ENCODE measurements at regions not wholly inside any gene's neighbourhood (a gene's known extent, or its start where the extent isn't known, plus 50 kb on each side); places are given as distances from the start of the nearest gene placed in this dataset.
"Not testable (repeated sequence)": the region's sequence is repeated elsewhere in the genome, so short reads cannot be mapped to it uniquely, and the experiment has no call there.

- no peak overlapping the region for H3K4me3 ChIP-seq
- WGBS, 2 donors (ENCODE audit: low coverage in 1 of 2), result 33 to 88% methylated on average over 1 to 5 of the region's 5 CpGs
- H3K36me3 ChIP-seq, result no peaks in the 10 kb centered on the region
- peaks cover 12 to 28% (median 18%) of the 10 kb centered on the region in 4 donors for H3K4me1 ChIP-seq
- no peak for DNase-seq
- H3K27me3 ChIP-seq, result no peaks in the 10 kb centered on the region
- TF ChIP-seq POLR2A (IDR thresholded peaks at IDR 0.05) (no peak), POLR2AphosphoS5 (IDR thresholded peaks at IDR 0.05) (no peak), EP300 (IDR thresholded peaks at IDR 0.05; ENCODE audit: low read depth) (no peak), CTCF (IDR thresholded peaks at IDR 0.05) (no peak)
- intact Hi-C loops (cut with DNase I; ENCODE audit: low total_unique reads) (no loop called here), in situ Hi-C loops (cut with MboI; ENCODE audit: low pct_ligation_motif_present in 1 of 4, low pct_unique_long_range_greater_than_20kb in 1 of 4, low sequenced_read_pairs in 3 of 4) (no loop called here)
- H3K27ac ChIP-seq, result peak overlapping the region in 2 of 4 donors; percentile 15 to 46
- no peaks in the 10 kb centered on the region for H3K9me3 ChIP-seq
Measured at GRCh38 chr10:29699621-29700020, 64.8 kb upstream of the SVIL start.

GRCh38 chr10:29698773-29699490 is 64.2 kb upstream of the SVIL start:
- Histone ChIP-seq H3K9me3 (no peaks in the 10 kb centered on the region), H3K27me3 (no peaks in the 10 kb centered on the region), H3K4me3 (no peak overlapping the region), H3K27ac (peak overlapping the region in 1 of 4 donors; percentile 46), H3K36me3 (no peaks in the 10 kb centered on the region), H3K4me1 (peaks cover 12 to 22% (median 17%) of the 10 kb centered on the region in 4 donors)
- in situ Hi-C loops (cut with MboI; ENCODE audit: low pct_ligation_motif_present in 1 of 4, low pct_unique_long_range_greater_than_20kb in 1 of 4, low sequenced_read_pairs in 3 of 4), result no loop called here
- intact Hi-C loops (cut with DNase I; ENCODE audit: low total_unique reads), result no loop called here
- DNase-seq, result no peak
- WGBS, 2 donors (ENCODE audit: low coverage in 1 of 2), result 82 to 86% methylated on average over 3 to 8 of the region's 8 CpGs
- TF ChIP-seq POLR2AphosphoS5 (IDR thresholded peaks at IDR 0.05), result no peak
- TF ChIP-seq EP300 (IDR thresholded peaks at IDR 0.05; ENCODE audit: low read depth), result no peak
- no peak for TF ChIP-seq CTCF (IDR thresholded peaks at IDR 0.05)
- no peak for TF ChIP-seq POLR2A (IDR thresholded peaks at IDR 0.05)

- H3K9me3 ChIP-seq; H3K4me3 ChIP-seq; in situ Hi-C loops (cut with MboI; ENCODE audit: low pct_ligation_motif_present in 1 of 4, low pct_unique_long_range_greater_than_20kb in 1 of 4, low sequenced_read_pairs in 3 of 4); H3K27me3 ChIP-seq; DNase-seq; H3K36me3 ChIP-seq; intact Hi-C loops (cut with DNase I; ENCODE audit: low total_unique reads): not testable (repeated sequence)
- Histone ChIP-seq H3K4me1 (peaks cover 0 to 19% (median 3%) of the 10 kb centered on the region in 4 donors), H3K27ac (peak overlapping the region in 2 of 4 donors; percentile 15 to 42)
- 94% methylated on average over 17 of the region's 30 CpGs; no CpG with 5 or more reads in 1 of the 2 donors for WGBS, 2 donors (ENCODE audit: low coverage in 1 of 2)
Measured at GRCh38 chr10:29696581-29696980, 61.8 kb upstream of the SVIL start.

GRCh38 chr10:29694121-29694520 is 59.4 kb upstream of the SVIL start:
- Histone ChIP-seq H3K9me3 (no peaks in the 10 kb centered on the region), H3K4me3 (no peak overlapping the region), H3K36me3 (no peaks in the 10 kb centered on the region), H3K27ac (peak overlapping the region in 3 of 4 donors; percentile 26 to 73 (median 63)), H3K4me1 (peaks cover 0 to 25% (median 5%) of the 10 kb centered on the region in 4 donors), H3K27me3 (no peaks in the 10 kb centered on the region)
- DNase-seq, result no peak
- intact Hi-C loops (cut with DNase I; ENCODE audit: low total_unique reads) (no loop called here), in situ Hi-C loops (cut with MboI; ENCODE audit: low pct_ligation_motif_present in 1 of 4, low pct_unique_long_range_greater_than_20kb in 1 of 4, low sequenced_read_pairs in 3 of 4) (no loop called here)
- WGBS, 2 donors (ENCODE audit: low coverage in 1 of 2), result 67 to 86% methylated on average over 3 of the region's 3 CpGs
- no peak for TF ChIP-seq CTCF (IDR thresholded peaks at IDR 0.05)
- TF ChIP-seq EP300 (IDR thresholded peaks at IDR 0.05; ENCODE audit: low read depth), result no peak
- TF ChIP-seq POLR2A (IDR thresholded peaks at IDR 0.05), result no peak
- no peak for TF ChIP-seq POLR2AphosphoS5 (IDR thresholded peaks at IDR 0.05)
